Endothelial cell (in vitro differentiated cells): ENCODE measurements at regions not wholly inside any gene's neighbourhood (a gene's known extent, or its start where the extent isn't known, plus 50 kb on each side); places are given as distances from the start of the nearest gene placed in this dataset.

Source experiments
- DNase-seq: peaks from one replicate; pipeline ENCODE4 v3.0.0; 2021; ENCODE audit warnings: low spot score
- H3K27ac Mint-ChIP-seq: one replicate; pipeline ENCODE4 v1.8.0; 2021; ENCODE audit warnings: mixed read lengths, inconsistent platforms; ENCODE audit not compliant: unreplicated experiment
- H3K27me3 Mint-ChIP-seq: one replicate; pipeline ENCODE4 v1.8.0; 2021; ENCODE audit warnings: mild to moderate bottlenecking, moderate library complexity, mixed read lengths, inconsistent platforms; ENCODE audit not compliant: unreplicated experiment
- H3K36me3 Mint-ChIP-seq: one replicate; pipeline ENCODE4 v1.8.0; 2021; ENCODE audit warnings: mild to moderate bottlenecking, low read depth, mixed read lengths, inconsistent platforms; ENCODE audit not compliant: unreplicated experiment
- H3K4me1 Mint-ChIP-seq: one replicate; pipeline ENCODE4 v1.8.0; 2021; ENCODE audit warnings: mild to moderate bottlenecking, mixed read lengths, inconsistent platforms; ENCODE audit not compliant: unreplicated experiment
- H3K4me3 Mint-ChIP-seq: one replicate; pipeline ENCODE4 v1.8.0; 2021; ENCODE audit warnings: mild to moderate bottlenecking, mixed read lengths, inconsistent platforms; ENCODE audit not compliant: unreplicated experiment
- H3K9me3 Mint-ChIP-seq: one replicate; pipeline ENCODE4 v1.8.0; 2021; ENCODE audit warnings: mixed read lengths, inconsistent platforms; ENCODE audit not compliant: unreplicated experiment
- CTCF ChIP-seq: fragments of 200-600 bp; sonication (generic); IDR thresholded peaks from one replicate; pipeline ENCODE4 v1.5.0; 2021; ENCODE audit warnings: antibody characterized with exemption; ENCODE audit not compliant: unreplicated experiment

- Mint-ChIP-seq H3K36me3 (no peaks in the 10 kb centered on the region), H3K27me3 (no peaks in the 10 kb centered on the region), H3K27ac (no peak overlapping the region), H3K4me1 (no peaks in the 10 kb centered on the region), H3K9me3 (no peaks in the 10 kb centered on the region), H3K4me3 (no peak overlapping the region)
- no peak for DNase-seq
- TF ChIP-seq CTCF, result no peak
Observed at GRCh38 chr13:85653681-85654080, 145.5 kb downstream of the SLITRK6 start.

- Mint-ChIP-seq H3K9me3 (no peaks in the 10 kb centered on the region), H3K27me3 (no peaks in the 10 kb centered on the region), H3K4me3 (no peak overlapping the region), H3K27ac (no peak overlapping the region), H3K4me1 (no peaks in the 10 kb centered on the region), H3K36me3 (no peaks in the 10 kb centered on the region)
- TF ChIP-seq CTCF, result no peak
- no peak for DNase-seq
Observed at GRCh38 chr13:85652491-85652890, 146.7 kb downstream of the SLITRK6 start.

- Mint-ChIP-seq H3K27ac (no peak overlapping the region), H3K36me3 (no peaks in the 10 kb centered on the region), H3K9me3 (no peaks in the 10 kb centered on the region), H3K4me3 (no peak overlapping the region), H3K27me3 (no peaks in the 10 kb centered on the region), H3K4me1 (no peaks in the 10 kb centered on the region)
- TF ChIP-seq CTCF, result no peak
- DNase-seq, result no peak
Observed at GRCh38 chr13:85651440-85651839, 147.8 kb downstream of the SLITRK6 start.

- Mint-ChIP-seq H3K9me3 (no peaks in the 10 kb centered on the region), H3K36me3 (no peaks in the 10 kb centered on the region), H3K4me3 (no peak overlapping the region), H3K4me1 (no peaks in the 10 kb centered on the region), H3K27me3 (no peaks in the 10 kb centered on the region), H3K27ac (no peak overlapping the region)
- DNase-seq, result no peak
- TF ChIP-seq CTCF, result no peak
Observed at GRCh38 chr13:85650613-85651012, 148.6 kb downstream of the SLITRK6 start.

GRCh38 chr13:85640727-85641126 is 158.5 kb downstream of the SLITRK6 start:
- Mint-ChIP-seq H3K36me3 (no peaks in the 10 kb centered on the region), H3K27me3 (no peaks in the 10 kb centered on the region), H3K9me3 (no peaks in the 10 kb centered on the region), H3K4me1 (no peaks in the 10 kb centered on the region), H3K27ac (no peak overlapping the region), H3K4me3 (no peak overlapping the region)
- DNase-seq, result no peak
- TF ChIP-seq CTCF, result no peak
